ENCODE measurements at regions not wholly inside any gene's neighbourhood (a gene's known extent, or its start where the extent isn't known, plus 50 kb on each side); places are given as distances from the start of the nearest gene placed in this dataset.

DNA sequence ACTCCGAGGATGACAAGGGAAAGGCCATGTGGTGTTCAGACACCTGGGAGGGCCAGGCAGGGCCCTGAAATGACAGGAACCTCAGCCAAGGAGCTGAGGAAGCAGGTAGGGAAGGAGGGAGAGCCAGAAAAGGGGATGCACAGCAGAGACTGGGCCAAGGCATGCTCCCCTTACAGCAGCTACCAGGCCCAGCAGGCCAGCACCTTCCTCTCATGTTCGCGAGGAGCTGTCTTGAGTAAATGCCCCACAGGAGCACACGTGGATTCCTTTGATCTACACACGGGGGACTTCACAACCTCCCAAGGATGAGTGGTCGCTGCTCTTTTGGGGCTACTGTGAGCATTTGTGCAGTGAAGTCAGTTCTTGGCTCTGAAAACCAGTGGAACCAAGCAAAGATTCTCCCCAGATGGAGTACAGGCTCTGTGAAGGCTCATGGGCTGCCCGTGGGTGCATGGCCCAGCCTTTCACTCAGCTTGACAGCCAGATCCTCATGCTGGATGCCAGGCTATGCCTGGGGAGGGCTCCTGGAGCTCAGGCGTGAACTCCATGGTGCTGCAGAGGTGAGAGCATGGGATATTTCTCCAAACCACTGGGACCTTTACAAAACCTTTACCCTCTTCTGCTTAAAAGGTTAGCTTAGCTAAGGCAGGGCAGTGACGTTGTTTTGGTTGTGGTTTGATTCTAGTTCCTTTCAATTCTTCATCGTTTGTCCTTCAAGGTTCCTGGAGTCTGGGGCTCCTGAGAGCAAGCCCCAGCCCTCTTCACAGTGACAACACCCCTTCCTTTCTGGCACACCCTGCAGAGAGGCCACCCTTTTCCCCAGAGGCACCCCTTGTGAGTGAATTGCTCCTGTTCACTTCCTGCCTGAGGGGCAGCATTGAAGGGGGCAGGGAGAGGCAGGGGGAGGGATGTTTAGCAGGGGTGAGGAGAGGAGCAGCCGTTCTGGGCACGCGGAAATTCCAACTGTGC, 74.2 kb upstream of the ZPBP start:
- TF ChIP-seq, protein P1, sequence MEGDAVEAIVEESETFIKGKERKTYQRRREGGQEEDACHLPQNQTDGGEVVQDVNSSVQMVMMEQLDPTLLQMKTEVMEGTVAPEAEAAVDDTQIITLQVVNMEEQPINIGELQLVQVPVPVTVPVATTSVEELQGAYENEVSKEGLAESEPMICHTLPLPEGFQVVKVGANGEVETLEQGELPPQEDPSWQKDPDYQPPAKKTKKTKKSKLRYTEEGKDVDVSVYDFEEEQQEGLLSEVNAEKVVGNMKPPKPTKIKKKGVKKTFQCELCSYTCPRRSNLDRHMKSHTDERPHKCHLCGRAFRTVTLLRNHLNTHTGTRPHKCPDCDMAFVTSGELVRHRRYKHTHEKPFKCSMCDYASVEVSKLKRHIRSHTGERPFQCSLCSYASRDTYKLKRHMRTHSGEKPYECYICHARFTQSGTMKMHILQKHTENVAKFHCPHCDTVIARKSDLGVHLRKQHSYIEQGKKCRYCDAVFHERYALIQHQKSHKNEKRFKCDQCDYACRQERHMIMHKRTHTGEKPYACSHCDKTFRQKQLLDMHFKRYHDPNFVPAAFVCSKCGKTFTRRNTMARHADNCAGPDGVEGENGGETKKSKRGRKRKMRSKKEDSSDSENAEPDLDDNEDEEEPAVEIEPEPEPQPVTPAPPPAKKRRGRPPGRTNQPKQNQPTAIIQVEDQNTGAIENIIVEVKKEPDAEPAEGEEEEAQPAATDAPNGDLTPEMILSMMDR (IDR thresholded peaks at IDR 0.05) = no peak
- no peak for TF ChIP-seq POLR2A (IDR thresholded peaks at IDR 0.05)
